Hepatocyte (in vitro differentiated cells): ENCODE measurements at regions not wholly inside any gene's neighbourhood (a gene's known extent, or its start where the extent isn't known, plus 50 kb on each side); places are given as distances from the start of the nearest gene placed in this dataset.

Experiments
- CTCF ChIP-seq: fragments of 200-600 bp; sonication (generic); IDR thresholded peaks from 2 replicates; pipeline ENCODE4 v1.5.1; 2016; ENCODE audit warnings: antibody characterized with exemption, mild to moderate bottlenecking; ENCODE audit not compliant: poor library complexity
- EZH2 ChIP-seq: fragments of 200-600 bp; sonication (generic); IDR thresholded peaks from 2 replicates; pipeline ENCODE4 v1.6.1; 2016; ENCODE audit warnings: antibody characterized with exemption, mild to moderate bottlenecking, borderline replicate concordance

- peak; percentile 42 for TF ChIP-seq CTCF
- no peak for TF ChIP-seq EZH2
Observed at GRCh38 chr10:125521721-125522680, 161.0 kb downstream of the TEX36 start.
